ENCODE measurements at regions not wholly inside any gene's neighbourhood (a gene's known extent, or its start where the extent isn't known, plus 50 kb on each side); places are given as distances from the start of the nearest gene placed in this dataset.

GRCh38 chr2:62364791-62365528 is 141.0 kb downstream of the TMEM17 start:
- 71 to 81% methylated on average over 11 of the region's 11 CpGs for WGBS, 2 donors
- no peak for DNase-seq (ENCODE audit: low spot score in 2 of 2)
- H3K9me3 ChIP-seq: peaks cover 0 to 10% (median 0%) of the 10 kb centered on the region in 4 donors

GRCh38 chr2:62363166-62363565 is 142.8 kb downstream of the TMEM17 start:
- peaks cover 0 to 10% (median 0%) of the 10 kb centered on the region in 4 donors for H3K9me3 ChIP-seq
- WGBS, 2 donors: 82 to 93% methylated on average over 5 of the region's 5 CpGs

More at GRCh38 chr2:62364791-62365528, 141.0 kb downstream of the TMEM17 start:
- no peak overlapping the region for H3K4me3 ChIP-seq
- H3K27me3 ChIP-seq: no peaks in the 10 kb centered on the region
- H3K4me1 ChIP-seq: no peaks in the 10 kb centered on the region
- no peak overlapping the region for H3K27ac ChIP-seq
- TF ChIP-seq POLR2A (IDR thresholded peaks at IDR 0.05) (no peak), CTCF (IDR thresholded peaks at IDR 0.05) (no peak), EP300 (IDR thresholded peaks at IDR 0.05) (no peak)
- no peaks in the 10 kb centered on the region for H3K36me3 ChIP-seq

GRCh38 chr2:62362561-62362960 is 143.4 kb downstream of the TMEM17 start:
- Histone ChIP-seq H3K9me3 (peaks cover 0 to 10% (median 0%) of the 10 kb centered on the region in 4 donors), H3K27me3 (no peaks in the 10 kb centered on the region), H3K4me1 (no peaks in the 10 kb centered on the region), H3K27ac (no peak overlapping the region), H3K4me3 (no peak overlapping the region), H3K36me3 (no peaks in the 10 kb centered on the region)
- 83 to 94% methylated on average over 2 to 7 of the region's 7 CpGs for WGBS, 2 donors
- TF ChIP-seq EP300 (IDR thresholded peaks at IDR 0.05) (no peak), CTCF (IDR thresholded peaks at IDR 0.05) (no peak), POLR2A (IDR thresholded peaks at IDR 0.05) (no peak)
- DNase-seq (ENCODE audit: low spot score in 2 of 2): no peak

More at GRCh38 chr2:62363166-62363565, 142.8 kb downstream of the TMEM17 start:
- H3K4me3 ChIP-seq: no peak overlapping the region
- H3K27me3 ChIP-seq: no peaks in the 10 kb centered on the region
- DNase-seq (ENCODE audit: low spot score in 2 of 2): no peak
- TF ChIP-seq EP300 (IDR thresholded peaks at IDR 0.05) (no peak), CTCF (IDR thresholded peaks at IDR 0.05) (no peak), POLR2A (IDR thresholded peaks at IDR 0.05) (no peak)
- no peaks in the 10 kb centered on the region for H3K36me3 ChIP-seq
- H3K27ac ChIP-seq: no peak overlapping the region
- no peaks in the 10 kb centered on the region for H3K4me1 ChIP-seq

- no peaks in the 10 kb centered on the region for H3K36me3 ChIP-seq
- H3K27ac ChIP-seq: no peak overlapping the region
- WGBS, 2 donors: 97% methylated on average over 2 of the region's 2 CpGs
- no peaks in the 10 kb centered on the region for H3K27me3 ChIP-seq
- peaks cover 0 to 10% (median 0%) of the 10 kb centered on the region in 4 donors for H3K9me3 ChIP-seq
- no peak for DNase-seq (ENCODE audit: low spot score in 2 of 2)
- no peaks in the 10 kb centered on the region for H3K4me1 ChIP-seq
- H3K4me3 ChIP-seq: no peak overlapping the region
- TF ChIP-seq POLR2A (IDR thresholded peaks at IDR 0.05): no peak
- no peak for TF ChIP-seq EP300 (IDR thresholded peaks at IDR 0.05)
- TF ChIP-seq CTCF (IDR thresholded peaks at IDR 0.05): no peak
These were observed 144.0 kb downstream of the TMEM17 start for GRCh38 chr2:62361964-62362363.

GRCh38 chr2:62354771-62355561 is 151.0 kb downstream of the TMEM17 start:
- WGBS, 2 donors: 56 to 61% methylated on average over 9 of the region's 9 CpGs
- H3K27me3 ChIP-seq: no peaks in the 10 kb centered on the region
- peaks cover 0 to 10% (median 0%) of the 10 kb centered on the region in 4 donors for H3K9me3 ChIP-seq
- no peaks in the 10 kb centered on the region for H3K4me1 ChIP-seq
- TF ChIP-seq POLR2A (IDR thresholded peaks at IDR 0.05): no peak
- no peak for TF ChIP-seq CTCF (IDR thresholded peaks at IDR 0.05)
- no peak for TF ChIP-seq EP300 (IDR thresholded peaks at IDR 0.05)
- no peak overlapping the region for H3K4me3 ChIP-seq
- DNase-seq (ENCODE audit: low spot score in 2 of 2): no peak
- H3K27ac ChIP-seq: no peak overlapping the region
- no peaks in the 10 kb centered on the region for H3K36me3 ChIP-seq

Measured in tibial nerve (tissue), 4 donors.